ENCODE measurements at regions not wholly inside any gene's neighbourhood (a gene's known extent, or its start where the extent isn't known, plus 50 kb on each side); places are given as distances from the start of the nearest gene placed in this dataset.

- no peak overlapping the region for H3K4me3 Mint-ChIP-seq (ENCODE audit: unreplicated experiment)
- H3K4me1 Mint-ChIP-seq (ENCODE audit: low read depth) = peaks cover 33% of the 10 kb centered on the region
- no peaks in the 10 kb centered on the region for H3K36me3 Mint-ChIP-seq (ENCODE audit: low read depth)
- peaks cover 11% of the 10 kb centered on the region for H3K9me3 Mint-ChIP-seq (ENCODE audit: low read depth)
- H3K27ac Mint-ChIP-seq (ENCODE audit: unreplicated experiment) = no peak overlapping the region
- DNase-seq (ENCODE audit: low spot score) = no peak
- TF ChIP-seq CTCF (IDR thresholded peaks at IDR 0.05) = no peak
- H3K27me3 Mint-ChIP-seq (ENCODE audit: low read depth) = no peaks in the 10 kb centered on the region
Observed at GRCh38 chr10:31652038-31652437, 276.6 kb downstream of the ARHGAP12 start.

- Mint-ChIP-seq H3K27me3 (ENCODE audit: low read depth) (no peaks in the 10 kb centered on the region), H3K27ac (ENCODE audit: unreplicated experiment) (peak overlapping the region; percentile 97), H3K4me1 (ENCODE audit: low read depth) (peaks cover 33% of the 10 kb centered on the region), H3K9me3 (ENCODE audit: low read depth) (peaks cover 3% of the 10 kb centered on the region), H3K4me3 (ENCODE audit: unreplicated experiment) (peak overlapping the region; percentile 67), H3K36me3 (ENCODE audit: low read depth) (no peaks in the 10 kb centered on the region)
- no peak for DNase-seq (ENCODE audit: low spot score)
- no peak for TF ChIP-seq CTCF (IDR thresholded peaks at IDR 0.05)
Observed at GRCh38 chr10:31650010-31650409, 278.6 kb downstream of the ARHGAP12 start.

GRCh38 chr10:31648966-31649365 is 279.7 kb downstream of the ARHGAP12 start:
- Mint-ChIP-seq H3K27me3 (ENCODE audit: low read depth) (no peaks in the 10 kb centered on the region), H3K4me1 (ENCODE audit: low read depth) (peaks cover 33% of the 10 kb centered on the region), H3K9me3 (ENCODE audit: low read depth) (peaks cover 3% of the 10 kb centered on the region), H3K4me3 (ENCODE audit: unreplicated experiment) (no peak overlapping the region), H3K36me3 (ENCODE audit: low read depth) (no peaks in the 10 kb centered on the region), H3K27ac (ENCODE audit: unreplicated experiment) (peak overlapping the region; percentile 97)
- TF ChIP-seq CTCF (IDR thresholded peaks at IDR 0.05) = no peak
- DNase-seq (ENCODE audit: low spot score) = no peak

GRCh38 chr10:31647861-31648260 is 280.8 kb downstream of the ARHGAP12 start:
- Mint-ChIP-seq H3K36me3 (ENCODE audit: low read depth) (no peaks in the 10 kb centered on the region), H3K27ac (ENCODE audit: unreplicated experiment) (no peak overlapping the region), H3K4me3 (ENCODE audit: unreplicated experiment) (no peak overlapping the region), H3K4me1 (ENCODE audit: low read depth) (peaks cover 33% of the 10 kb centered on the region), H3K9me3 (ENCODE audit: low read depth) (peaks cover 3% of the 10 kb centered on the region), H3K27me3 (ENCODE audit: low read depth) (no peaks in the 10 kb centered on the region)
- TF ChIP-seq CTCF (IDR thresholded peaks at IDR 0.05) = no peak
- DNase-seq (ENCODE audit: low spot score) = no peak

GRCh38 chr10:31646519-31646918 is 282.1 kb downstream of the ARHGAP12 start:
- peaks cover 8% of the 10 kb centered on the region for H3K9me3 Mint-ChIP-seq (ENCODE audit: low read depth)
- H3K4me1 Mint-ChIP-seq (ENCODE audit: low read depth) = peaks cover 33% of the 10 kb centered on the region
- TF ChIP-seq CTCF (IDR thresholded peaks at IDR 0.05) = no peak
- no peak for DNase-seq (ENCODE audit: low spot score)
- H3K27ac Mint-ChIP-seq (ENCODE audit: unreplicated experiment) = no peak overlapping the region
- no peaks in the 10 kb centered on the region for H3K36me3 Mint-ChIP-seq (ENCODE audit: low read depth)
- H3K4me3 Mint-ChIP-seq (ENCODE audit: unreplicated experiment) = no peak overlapping the region
- no peaks in the 10 kb centered on the region for H3K27me3 Mint-ChIP-seq (ENCODE audit: low read depth)
